ENCODE measurements at regions not wholly inside any gene's neighbourhood (a gene's known extent, or its start where the extent isn't known, plus 50 kb on each side); places are given as distances from the start of the nearest gene placed in this dataset.

DNA sequence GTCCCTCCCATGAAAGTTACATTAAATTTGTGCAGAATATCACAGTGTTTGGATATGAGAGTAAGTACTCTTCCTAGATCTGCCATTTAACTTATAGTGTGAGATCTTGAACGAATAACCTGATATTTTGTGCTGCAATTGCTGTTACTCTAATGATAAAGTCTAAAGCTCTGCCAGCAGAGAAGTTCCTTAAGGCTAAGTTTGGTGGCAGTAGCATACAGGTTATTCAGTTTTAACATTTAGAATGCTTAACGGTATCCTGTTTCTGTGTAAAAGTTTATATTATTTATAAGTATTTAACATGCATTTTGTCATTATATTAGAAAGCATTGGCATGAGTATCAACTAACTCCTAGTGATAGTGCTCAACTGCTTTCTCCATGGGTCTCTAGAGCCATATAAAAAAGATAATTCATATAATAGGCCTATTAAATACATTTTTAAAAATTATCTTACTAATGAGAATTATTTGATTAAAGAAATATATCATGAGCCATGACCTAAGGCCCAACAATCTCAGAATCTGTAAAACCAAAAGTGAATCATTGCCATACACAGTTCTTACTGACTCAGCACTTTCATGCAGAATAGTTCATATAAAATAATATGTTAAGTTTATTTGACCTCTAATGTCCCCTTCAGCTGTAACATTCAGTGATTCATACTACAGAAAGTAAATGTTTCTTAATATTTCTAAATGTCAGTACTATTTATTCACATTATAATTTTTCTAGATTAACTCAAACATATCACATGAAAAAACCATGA is 1058.6 kb downstream of the TRHDE start:
- no peak for DNase-seq (ENCODE audit: extremely low read depth, low read depth)
- no peak for TF ChIP-seq CTCF (IDR thresholded peaks at IDR 0.05; ENCODE audit: low read depth, low read length)

- TF ChIP-seq CTCF (IDR thresholded peaks at IDR 0.05; ENCODE audit: low read depth, low read length): no peak
- no peak for DNase-seq (ENCODE audit: extremely low read depth, low read depth)
These were observed 1069.5 kb downstream of the TRHDE start for GRCh38 chr12:73341559-73342247.

GRCh38 chr12:73342733-73343132 is 1070.6 kb downstream of the TRHDE start:
- no peak for DNase-seq (ENCODE audit: extremely low read depth, low read depth)
- TF ChIP-seq CTCF (IDR thresholded peaks at IDR 0.05; ENCODE audit: low read depth, low read length): no peak

- no peak for TF ChIP-seq CTCF (IDR thresholded peaks at IDR 0.05; ENCODE audit: low read depth, low read length)
- DNase-seq (ENCODE audit: extremely low read depth, low read depth): no peak
These were observed 1080.7 kb downstream of the TRHDE start for GRCh38 chr12:73352826-73353225.

DNA sequence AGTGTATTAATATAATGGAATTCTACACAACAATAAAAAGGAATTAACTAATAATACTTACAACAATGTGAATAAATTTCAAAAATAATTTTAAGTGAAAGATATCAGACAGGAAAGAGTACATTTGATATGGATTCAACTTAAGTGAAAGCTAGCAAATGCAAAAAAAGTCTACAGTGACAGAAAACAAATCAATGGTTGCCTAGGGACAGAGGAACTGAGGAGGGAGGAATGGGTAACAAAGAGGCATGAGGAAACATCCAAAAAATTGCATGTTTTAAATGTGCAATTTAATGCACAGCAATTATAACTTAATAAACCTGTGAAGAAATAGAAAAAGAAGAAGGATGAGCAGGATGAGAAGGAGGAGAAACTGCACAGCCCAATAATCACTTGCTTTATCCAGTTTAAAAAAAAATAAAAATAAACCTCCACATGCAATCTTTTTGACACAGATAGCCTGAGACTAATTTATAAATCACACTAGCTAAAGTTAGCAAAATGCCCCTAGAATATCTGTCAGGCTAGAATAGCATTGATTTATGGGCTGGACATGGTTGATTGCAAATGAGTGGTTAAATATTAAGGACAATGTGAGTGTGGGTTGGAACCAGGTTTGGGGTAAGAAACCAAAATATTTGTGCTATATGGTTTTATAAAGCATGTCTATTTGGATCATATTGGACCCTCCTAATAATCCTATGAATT is 1089.1 kb downstream of the TRHDE start:
- TF ChIP-seq CTCF (IDR thresholded peaks at IDR 0.05; ENCODE audit: low read depth, low read length): no peak
- no peak for DNase-seq (ENCODE audit: extremely low read depth, low read depth)

DNA sequence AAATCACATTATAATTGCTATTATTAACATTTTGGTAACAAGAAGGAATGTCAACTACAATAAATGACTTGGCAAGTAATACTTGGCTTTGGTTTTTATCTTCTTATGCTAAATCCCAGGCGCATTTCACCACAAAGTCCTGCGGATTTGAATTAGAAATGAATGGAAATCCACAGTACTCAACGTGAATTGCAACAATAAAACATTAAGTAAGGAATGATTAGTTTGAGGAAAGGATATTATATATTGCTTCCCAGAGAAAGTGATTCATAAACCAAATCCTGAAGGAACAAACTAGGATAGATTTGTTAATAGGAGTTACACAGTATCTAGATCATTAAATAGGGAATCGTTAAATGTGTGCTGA is 1089.7 kb downstream of the TRHDE start:
- TF ChIP-seq CTCF (IDR thresholded peaks at IDR 0.05; ENCODE audit: low read depth, low read length): no peak
- no peak for DNase-seq (ENCODE audit: extremely low read depth, low read depth)

DNA sequence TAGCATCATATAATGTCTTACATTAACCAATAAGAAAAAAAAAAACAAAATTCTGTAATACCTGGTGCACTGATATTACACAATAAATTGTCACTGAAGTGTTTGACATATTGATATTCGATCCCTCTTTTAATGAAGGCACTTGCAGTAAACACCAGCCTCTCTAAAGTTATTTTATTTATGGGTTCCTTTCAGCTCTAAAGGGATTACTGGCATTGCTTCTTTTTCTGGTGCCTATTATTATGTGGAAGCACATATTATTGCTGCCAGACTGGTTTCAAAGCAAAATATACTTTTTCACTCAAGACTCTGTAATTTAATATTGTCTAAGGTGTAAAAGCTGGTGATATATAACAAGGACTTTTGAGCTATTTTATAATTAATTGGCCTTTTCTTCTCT is 1090.5 kb downstream of the TRHDE start:
- DNase-seq (ENCODE audit: extremely low read depth, low read depth): no peak
- TF ChIP-seq CTCF (IDR thresholded peaks at IDR 0.05; ENCODE audit: low read depth, low read length): no peak

Measured in AG09319 (cell line).